ENCODE measurements at regions not wholly inside any gene's neighbourhood (a gene's known extent, or its start where the extent isn't known, plus 50 kb on each side); places are given as distances from the start of the nearest gene placed in this dataset.

DNA sequence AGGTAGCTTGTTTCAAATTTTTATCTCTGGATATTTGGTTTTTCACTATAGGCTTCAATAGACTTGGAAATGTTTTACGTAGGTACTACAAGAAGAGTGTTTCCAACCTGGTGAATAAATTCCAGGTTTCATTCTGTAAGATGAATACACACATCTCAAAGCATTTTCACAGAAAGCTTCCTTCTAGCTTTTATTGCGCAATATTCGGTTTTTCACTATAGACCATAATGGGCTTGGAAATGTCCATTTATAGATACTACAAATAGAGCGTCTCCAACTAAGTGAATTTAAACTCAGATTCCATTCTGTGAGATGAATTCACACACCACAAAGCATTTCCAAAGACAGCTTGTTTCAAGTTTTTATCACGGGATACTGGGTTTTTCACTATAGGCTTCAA is 857.7 kb upstream of the HS3ST1 start:
- WGBS (ENCODE audit: missing lambda C conversion rate) = 42% methylated on average over 5 of the region's 5 CpGs
- no peak for ATAC-seq
- FAIRE-seq = no peak
- Histone ChIP-seq H3K4me1 (no peaks in the 10 kb centered on the region), H3K27ac (no peak overlapping the region), H3K9me3 (no peaks in the 10 kb centered on the region), H3K4me3 (no peak overlapping the region), H3K4me2 (no peak overlapping the region)
- peak; percentile 71 to 78; a peak in 3 of 4 replicates for TF ChIP-seq CEBPB (IDR thresholded peaks at IDR 0.05)
- no peak for TF ChIP-seq PHF8 (IDR thresholded peaks at IDR 0.05; ENCODE audit: borderline replicate concordance, low read depth)
- DNase-seq (ENCODE audit: low read depth in 1 of 2, low spot score in 1 of 2) = no peak
- ChIA-PET POLR2A (no interaction called here), CTCF (interaction anchor here (1.2 kb wide), 1 partner anchor 47 kb away, joined by 3 read pairs; no protein-coding TSS in a partner anchor)

DNA sequence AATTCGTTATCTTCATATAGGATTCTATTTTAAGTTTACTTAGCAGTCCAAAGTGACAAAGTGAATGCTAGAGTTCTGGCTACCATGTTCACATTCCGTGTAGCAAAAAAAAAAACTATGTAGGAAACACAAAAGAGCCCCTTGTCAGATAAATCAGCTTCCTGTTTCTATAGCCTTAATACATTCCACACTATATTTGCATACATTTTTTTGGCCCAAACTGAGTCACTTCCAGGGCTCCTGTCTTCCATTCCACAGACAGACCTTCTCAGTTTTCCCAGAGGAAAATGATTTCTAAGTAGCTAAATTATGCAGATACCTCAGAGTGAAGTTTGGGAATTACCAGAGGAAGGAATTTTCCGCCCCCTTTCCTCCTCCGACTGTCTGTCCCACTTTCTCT is 841.9 kb upstream of the HS3ST1 start:
- Histone ChIP-seq H3K9me3 (no peaks in the 10 kb centered on the region), H3K4me1 (no peaks in the 10 kb centered on the region), H3K4me2 (no peak overlapping the region), H3K4me3 (no peak overlapping the region), H3K27ac (no peak overlapping the region)
- TF ChIP-seq MAFK (IDR thresholded peaks at IDR 0.05; ENCODE audit: partially characterized antibody) (no peak), CHD4 (IDR thresholded peaks at IDR 0.05; ENCODE audit: borderline replicate concordance) (no peak), CBX8 (IDR thresholded peaks at IDR 0.05) (no peak), NR3C1 (IDR thresholded peaks at IDR 0.05) (no peak)
- WGBS (ENCODE audit: missing lambda C conversion rate) = under 1% methylated on average over 4 of the region's 4 CpGs
- FAIRE-seq = no peak
- ChIA-PET POLR2A (no interaction called here), CTCF (no interaction called here)
- DNase-seq (ENCODE audit: low read depth in 1 of 2, low spot score in 1 of 2) = no peak
- no peak for ATAC-seq

DNA sequence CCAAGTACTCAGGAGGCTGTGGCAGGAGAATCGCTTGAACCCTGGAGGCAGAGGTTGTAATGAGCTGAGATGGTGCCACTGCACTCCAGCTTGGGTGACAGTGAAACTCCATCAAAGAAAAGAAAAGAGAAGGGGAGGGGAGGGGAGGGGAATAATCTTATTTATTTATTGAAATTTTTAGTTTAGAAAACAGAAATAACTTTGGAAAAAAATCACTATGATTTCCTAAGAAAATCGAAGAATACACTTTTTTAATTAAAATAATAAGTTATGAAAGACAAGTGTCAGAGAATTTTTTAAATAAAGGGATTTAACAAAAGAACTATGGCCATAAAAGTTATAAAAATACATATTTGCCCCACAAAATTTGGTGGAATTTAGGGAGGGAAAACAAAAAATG is 836.9 kb upstream of the HS3ST1 start:
- Histone ChIP-seq H3K4me2 (no peak overlapping the region), H3K4me1 (no peaks in the 10 kb centered on the region), H3K9me3 (no peaks in the 10 kb centered on the region), H3K27ac (no peak overlapping the region), H3K4me3 (no peak overlapping the region)
- DNase-seq (ENCODE audit: low read depth in 1 of 2, low spot score in 1 of 2) (no peak), ATAC-seq (no peak), FAIRE-seq (no peak)
- CTCF ChIA-PET = no interaction called here
- POLR2A ChIA-PET = no interaction called here
- TF ChIP-seq, protein P1, sequence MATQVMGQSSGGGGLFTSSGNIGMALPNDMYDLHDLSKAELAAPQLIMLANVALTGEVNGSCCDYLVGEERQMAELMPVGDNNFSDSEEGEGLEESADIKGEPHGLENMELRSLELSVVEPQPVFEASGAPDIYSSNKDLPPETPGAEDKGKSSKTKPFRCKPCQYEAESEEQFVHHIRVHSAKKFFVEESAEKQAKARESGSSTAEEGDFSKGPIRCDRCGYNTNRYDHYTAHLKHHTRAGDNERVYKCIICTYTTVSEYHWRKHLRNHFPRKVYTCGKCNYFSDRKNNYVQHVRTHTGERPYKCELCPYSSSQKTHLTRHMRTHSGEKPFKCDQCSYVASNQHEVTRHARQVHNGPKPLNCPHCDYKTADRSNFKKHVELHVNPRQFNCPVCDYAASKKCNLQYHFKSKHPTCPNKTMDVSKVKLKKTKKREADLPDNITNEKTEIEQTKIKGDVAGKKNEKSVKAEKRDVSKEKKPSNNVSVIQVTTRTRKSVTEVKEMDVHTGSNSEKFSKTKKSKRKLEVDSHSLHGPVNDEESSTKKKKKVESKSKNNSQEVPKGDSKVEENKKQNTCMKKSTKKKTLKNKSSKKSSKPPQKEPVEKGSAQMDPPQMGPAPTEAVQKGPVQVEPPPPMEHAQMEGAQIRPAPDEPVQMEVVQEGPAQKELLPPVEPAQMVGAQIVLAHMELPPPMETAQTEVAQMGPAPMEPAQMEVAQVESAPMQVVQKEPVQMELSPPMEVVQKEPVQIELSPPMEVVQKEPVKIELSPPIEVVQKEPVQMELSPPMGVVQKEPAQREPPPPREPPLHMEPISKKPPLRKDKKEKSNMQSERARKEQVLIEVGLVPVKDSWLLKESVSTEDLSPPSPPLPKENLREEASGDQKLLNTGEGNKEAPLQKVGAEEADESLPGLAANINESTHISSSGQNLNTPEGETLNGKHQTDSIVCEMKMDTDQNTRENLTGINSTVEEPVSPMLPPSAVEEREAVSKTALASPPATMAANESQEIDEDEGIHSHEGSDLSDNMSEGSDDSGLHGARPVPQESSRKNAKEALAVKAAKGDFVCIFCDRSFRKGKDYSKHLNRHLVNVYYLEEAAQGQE (IDR thresholded peaks at IDR 0.05) = no peak
- TF ChIP-seq ZSCAN20 (CRISPR knock-in tag; IDR thresholded peaks at IDR 0.05) = no peak
- TF ChIP-seq RARB (CRISPR knock-in tag; IDR thresholded peaks at IDR 0.05) = no peak
- TF ChIP-seq FOSB (CRISPR knock-in tag; IDR thresholded peaks at IDR 0.05) = no peak
- no peak for TF ChIP-seq MAFK (IDR thresholded peaks at IDR 0.05; ENCODE audit: partially characterized antibody)
- no peak for TF ChIP-seq KDM5A (IDR thresholded peaks at IDR 0.05)
- TF ChIP-seq EHF (CRISPR knock-in tag; IDR thresholded peaks at IDR 0.05) = no peak
- TF ChIP-seq NR3C1 (IDR thresholded peaks at IDR 0.05) = no peak
- no peak for TF ChIP-seq JUNB (IDR thresholded peaks at IDR 0.05)
- TF ChIP-seq, protein P2, sequence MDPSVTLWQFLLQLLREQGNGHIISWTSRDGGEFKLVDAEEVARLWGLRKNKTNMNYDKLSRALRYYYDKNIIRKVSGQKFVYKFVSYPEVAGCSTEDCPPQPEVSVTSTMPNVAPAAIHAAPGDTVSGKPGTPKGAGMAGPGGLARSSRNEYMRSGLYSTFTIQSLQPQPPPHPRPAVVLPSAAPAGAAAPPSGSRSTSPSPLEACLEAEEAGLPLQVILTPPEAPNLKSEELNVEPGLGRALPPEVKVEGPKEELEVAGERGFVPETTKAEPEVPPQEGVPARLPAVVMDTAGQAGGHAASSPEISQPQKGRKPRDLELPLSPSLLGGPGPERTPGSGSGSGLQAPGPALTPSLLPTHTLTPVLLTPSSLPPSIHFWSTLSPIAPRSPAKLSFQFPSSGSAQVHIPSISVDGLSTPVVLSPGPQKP (IDR thresholded peaks at IDR 0.05; ENCODE audit: low read depth, low read length) = no peak
- no peak for TF ChIP-seq RNF2 (IDR thresholded peaks at IDR 0.05; ENCODE audit: borderline replicate concordance, low read depth)
- TF ChIP-seq, protein P3, sequence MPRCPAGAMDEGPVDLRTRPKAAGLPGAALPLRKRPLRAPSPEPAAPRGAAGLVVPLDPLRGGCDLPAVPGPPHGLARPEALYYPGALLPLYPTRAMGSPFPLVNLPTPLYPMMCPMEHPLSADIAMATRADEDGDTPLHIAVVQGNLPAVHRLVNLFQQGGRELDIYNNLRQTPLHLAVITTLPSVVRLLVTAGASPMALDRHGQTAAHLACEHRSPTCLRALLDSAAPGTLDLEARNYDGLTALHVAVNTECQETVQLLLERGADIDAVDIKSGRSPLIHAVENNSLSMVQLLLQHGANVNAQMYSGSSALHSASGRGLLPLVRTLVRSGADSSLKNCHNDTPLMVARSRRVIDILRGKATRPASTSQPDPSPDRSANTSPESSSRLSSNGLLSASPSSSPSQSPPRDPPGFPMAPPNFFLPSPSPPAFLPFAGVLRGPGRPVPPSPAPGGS (IDR thresholded peaks at IDR 0.05) = no peak
- no peak for TF ChIP-seq TFCP2L1 (CRISPR knock-in tag; IDR thresholded peaks at IDR 0.05)
- no peak for TF ChIP-seq MAZ (IDR thresholded peaks at IDR 0.05; ENCODE audit: borderline replicate concordance, low read depth, low read length)
- no peak for TF ChIP-seq JUN (IDR thresholded peaks at IDR 0.05)
- TF ChIP-seq EP300 (IDR thresholded peaks at IDR 0.05) = no peak
- no peak for TF ChIP-seq KDM1A (IDR thresholded peaks at IDR 0.05; ENCODE audit: low read depth)
- TF ChIP-seq GATA3 (IDR thresholded peaks at IDR 0.05; ENCODE audit: borderline replicate concordance) = no peak
- WGBS (ENCODE audit: missing lambda C conversion rate) = 5% methylated on average over 2 of the region's 2 CpGs
